ENCODE measurements at regions not wholly inside any gene's neighbourhood (a gene's known extent, or its start where the extent isn't known, plus 50 kb on each side); places are given as distances from the start of the nearest gene placed in this dataset.

GRCh38 chr12:125469683-125470082, 404.4 kb downstream of the AACS start:
- no peak overlapping the region for H3K9ac ChIP-seq (ENCODE audit: low read length in 3 of 3)
- DNase-seq (no peak), FAIRE-seq (no peak)
- no peaks in the 10 kb centered on the region for H3K9me3 ChIP-seq (ENCODE audit: control insufficient read depth in 2 of 3, insufficient read depth in 1 of 3, low read length in 3 of 3)
- H3K4me3 ChIP-seq (ENCODE audit: low read length in 3 of 3), result no peak overlapping the region
- H3K4me1 ChIP-seq (ENCODE audit: control insufficient read depth in 2 of 3, insufficient read depth in 2 of 3, low read depth in 1 of 3, low read length in 3 of 3), result no peaks in the 10 kb centered on the region
- no peaks in the 10 kb centered on the region for H3K27me3 ChIP-seq (ENCODE audit: control insufficient read depth, insufficient read depth, low read length)
- no peaks in the 10 kb centered on the region for H3K36me3 ChIP-seq (ENCODE audit: control insufficient read depth in 2 of 3, insufficient read depth in 3 of 3, low read length in 3 of 3)
- intact Hi-C loops (cut with DNase I), result no loop called here
- TF ChIP-seq CTCF (IDR thresholded peaks at IDR 0.05; ENCODE audit: borderline replicate concordance, extremely low read depth, insufficient read depth), result no peak
- H3K27ac ChIP-seq (ENCODE audit: low read depth in 2 of 2, low read length in 2 of 2), result no peak overlapping the region

GRCh38 chr12:125470838-125471783, 405.9 kb downstream of the AACS start:
- DNase-seq (no peak), FAIRE-seq (no peak)
- Histone ChIP-seq H3K27ac (ENCODE audit: low read depth in 2 of 2, low read length in 2 of 2) (no peak overlapping the region), H3K4me3 (ENCODE audit: low read length in 3 of 3) (no peak overlapping the region), H3K9me3 (ENCODE audit: control insufficient read depth in 2 of 3, insufficient read depth in 1 of 3, low read length in 3 of 3) (no peaks in the 10 kb centered on the region), H3K27me3 (ENCODE audit: control insufficient read depth, insufficient read depth, low read length) (no peaks in the 10 kb centered on the region), H3K9ac (ENCODE audit: low read length in 3 of 3) (no peak overlapping the region), H3K36me3 (ENCODE audit: control insufficient read depth in 2 of 3, insufficient read depth in 3 of 3, low read length in 3 of 3) (no peaks in the 10 kb centered on the region), H3K4me1 (ENCODE audit: control insufficient read depth in 2 of 3, insufficient read depth in 2 of 3, low read depth in 1 of 3, low read length in 3 of 3) (no peaks in the 10 kb centered on the region)
- no peak for TF ChIP-seq CTCF (IDR thresholded peaks at IDR 0.05; ENCODE audit: borderline replicate concordance, extremely low read depth, insufficient read depth)
- intact Hi-C loops (cut with DNase I), result no loop called here

GRCh38 chr12:125473501-125473900, 408.3 kb downstream of the AACS start:
- Histone ChIP-seq H3K4me3 (ENCODE audit: low read length in 3 of 3) (no peak overlapping the region), H3K36me3 (ENCODE audit: control insufficient read depth in 2 of 3, insufficient read depth in 3 of 3, low read length in 3 of 3) (no peaks in the 10 kb centered on the region), H3K27me3 (ENCODE audit: control insufficient read depth, insufficient read depth, low read length) (no peaks in the 10 kb centered on the region), H3K4me1 (ENCODE audit: control insufficient read depth in 2 of 3, insufficient read depth in 2 of 3, low read depth in 1 of 3, low read length in 3 of 3) (no peaks in the 10 kb centered on the region), H3K9me3 (ENCODE audit: control insufficient read depth in 2 of 3, insufficient read depth in 1 of 3, low read length in 3 of 3) (no peaks in the 10 kb centered on the region), H3K9ac (ENCODE audit: low read length in 3 of 3) (no peak overlapping the region), H3K27ac (ENCODE audit: low read depth in 2 of 2, low read length in 2 of 2) (no peak overlapping the region)
- no peak for DNase-seq
- intact Hi-C loops (cut with DNase I), result no loop called here
- FAIRE-seq, result no peak
- TF ChIP-seq CTCF (IDR thresholded peaks at IDR 0.05; ENCODE audit: borderline replicate concordance, extremely low read depth, insufficient read depth), result no peak
